ENCODE measurements at regions not wholly inside any gene's neighbourhood (a gene's known extent, or its start where the extent isn't known, plus 50 kb on each side); places are given as distances from the start of the nearest gene placed in this dataset.

- TF ChIP-seq EZH2 (IDR thresholded peaks at IDR 0.05; ENCODE audit: low read depth) (no peak), CTCF (conservative IDR thresholded peaks at IDR 0.05) (no peak)
- Histone ChIP-seq H3K27ac (no peak overlapping the region), H3K4me3 (no peak overlapping the region), H3K4me2 (no peak overlapping the region), H3K27me3 (ENCODE audit: insufficient read depth, low read depth) (no peaks in the 10 kb centered on the region), H3F3A (ENCODE audit: insufficient read depth, low read depth) (no peaks in the 10 kb centered on the region; the same call in 1 of the 2 replicates), H3K4me1 (replicated peaks; ENCODE audit: insufficient read depth) (no peaks in the 10 kb centered on the region), H3K36me3 (ENCODE audit: low read depth) (no peaks in the 10 kb centered on the region), H2AFZ (no peak overlapping the region), H3K9me2 (ENCODE audit: insufficient read depth) (no peaks in the 10 kb centered on the region; the same call in 1 of the 2 replicates), H3K9me3 (ENCODE audit: insufficient read depth, low read depth) (no peaks in the 10 kb centered on the region; the same call in 1 of the 2 replicates), H3K79me2 (ENCODE audit: low read depth) (no peaks in the 10 kb centered on the region), H4K20me1 (ENCODE audit: insufficient read depth) (no peaks in the 10 kb centered on the region)
- intact Hi-C loops (cut with micrococcal nuclease; ENCODE audit: unreplicated experiment), result no loop called here
- DNase-seq, result no peak
- CTCF ChIA-PET, result no interaction called here
- POLR2A ChIA-PET (ENCODE audit: unreplicated experiment), result no interaction called here
- no TSS peak for BruUV-seq (replicated peaks)
Measured at GRCh38 chr5:20102293-20102692, 114.3 kb upstream of the CDH18 start.

DNA sequence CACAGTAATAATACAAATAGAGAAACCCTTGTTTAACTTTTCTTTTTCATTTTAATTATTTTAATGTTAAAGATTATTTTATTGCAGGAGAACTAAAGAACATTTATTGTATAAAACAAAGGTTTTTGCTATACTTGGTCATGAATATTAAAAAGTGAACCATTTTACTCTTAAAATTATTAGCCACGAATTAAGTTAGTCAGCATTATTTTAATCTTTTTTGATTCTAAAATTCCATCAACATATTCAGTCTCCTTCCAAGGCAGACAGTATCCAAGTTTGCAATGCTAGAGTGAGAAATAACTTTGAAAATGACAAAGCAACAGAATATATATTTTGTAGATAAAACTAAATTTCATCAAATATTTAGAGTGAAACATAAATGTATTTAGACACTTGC, 110.7 kb upstream of the CDH18 start:
- H3K27ac ChIP-seq, result no peak overlapping the region
- POLR2A ChIA-PET (ENCODE audit: unreplicated experiment), result no interaction called here
- DNase-seq, result no peak
- no peaks in the 10 kb centered on the region for H3K27me3 ChIP-seq (ENCODE audit: insufficient read depth, low read depth)
- no peaks in the 10 kb centered on the region for H3K36me3 ChIP-seq (ENCODE audit: low read depth)
- H3K9me3 ChIP-seq (ENCODE audit: insufficient read depth, low read depth), result no peaks in the 10 kb centered on the region; the same call in 1 of the 2 replicates
- no peaks in the 10 kb centered on the region for H3K79me2 ChIP-seq (ENCODE audit: low read depth)
- intact Hi-C loops (cut with micrococcal nuclease; ENCODE audit: unreplicated experiment), result no loop called here
- no peaks in the 10 kb centered on the region; the same call in 1 of the 2 replicates for H3F3A ChIP-seq (ENCODE audit: insufficient read depth, low read depth)
- no peak overlapping the region for H3K4me3 ChIP-seq
- no peaks in the 10 kb centered on the region for H3K9me2 ChIP-seq (ENCODE audit: insufficient read depth)
- TF ChIP-seq EZH2 (IDR thresholded peaks at IDR 0.05; ENCODE audit: low read depth) (no peak), CTCF (conservative IDR thresholded peaks at IDR 0.05) (no peak)
- no peak overlapping the region for H3K4me2 ChIP-seq
- H3K4me1 ChIP-seq (replicated peaks; ENCODE audit: insufficient read depth), result no peaks in the 10 kb centered on the region
- BruUV-seq (replicated peaks), result no TSS peak
- CTCF ChIA-PET, result no interaction called here
- H2AFZ ChIP-seq, result no peak overlapping the region
- H4K20me1 ChIP-seq (ENCODE audit: insufficient read depth), result no peaks in the 10 kb centered on the region

DNA sequence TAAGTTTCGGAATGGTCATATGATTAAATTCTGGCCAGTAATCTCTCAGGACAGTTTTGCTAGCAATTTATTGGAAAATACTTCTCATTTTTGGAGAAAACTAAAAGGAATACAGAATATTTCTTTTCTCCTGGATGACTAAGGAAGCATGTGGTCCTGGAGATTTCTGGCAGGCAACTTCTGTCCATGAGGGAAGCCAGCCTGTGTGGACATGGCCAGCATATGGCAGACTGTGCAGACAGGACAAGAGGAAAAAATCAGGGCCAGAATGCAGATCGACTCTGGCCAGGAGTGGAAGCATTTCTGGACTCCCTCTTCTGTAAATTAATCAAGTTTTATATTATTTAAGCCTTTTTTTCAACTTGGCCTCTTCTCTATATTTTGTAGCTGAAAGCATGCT, 100.4 kb upstream of the CDH18 start:
- no peaks in the 10 kb centered on the region for H4K20me1 ChIP-seq (ENCODE audit: insufficient read depth)
- no peaks in the 10 kb centered on the region for H3K9me2 ChIP-seq (ENCODE audit: insufficient read depth)
- H3K4me1 ChIP-seq (replicated peaks; ENCODE audit: insufficient read depth), result no peaks in the 10 kb centered on the region
- TF ChIP-seq EZH2 (IDR thresholded peaks at IDR 0.05; ENCODE audit: low read depth) (no peak), CTCF (conservative IDR thresholded peaks at IDR 0.05) (no peak)
- no peak overlapping the region for H3K4me2 ChIP-seq
- intact Hi-C loops (cut with micrococcal nuclease; ENCODE audit: unreplicated experiment), result no loop called here
- POLR2A ChIA-PET (ENCODE audit: unreplicated experiment), result no interaction called here
- no TSS peak for BruUV-seq (replicated peaks)
- no peaks in the 10 kb centered on the region for H3K79me2 ChIP-seq (ENCODE audit: low read depth)
- no peak overlapping the region for H3K4me3 ChIP-seq
- no peak overlapping the region for H2AFZ ChIP-seq
- no peaks in the 10 kb centered on the region for H3K27me3 ChIP-seq (ENCODE audit: insufficient read depth, low read depth)
- CTCF ChIA-PET, result no interaction called here
- no peaks in the 10 kb centered on the region for H3F3A ChIP-seq (ENCODE audit: insufficient read depth, low read depth)
- no peak for DNase-seq
- no peaks in the 10 kb centered on the region for H3K9me3 ChIP-seq (ENCODE audit: insufficient read depth, low read depth)
- H3K36me3 ChIP-seq (ENCODE audit: low read depth), result no peaks in the 10 kb centered on the region
- H3K27ac ChIP-seq, result no peak overlapping the region

Data from PC-9 (cell line).